ENCODE measurements at regions not wholly inside any gene's neighbourhood (a gene's known extent, or its start where the extent isn't known, plus 50 kb on each side); places are given as distances from the start of the nearest gene placed in this dataset.

DNA sequence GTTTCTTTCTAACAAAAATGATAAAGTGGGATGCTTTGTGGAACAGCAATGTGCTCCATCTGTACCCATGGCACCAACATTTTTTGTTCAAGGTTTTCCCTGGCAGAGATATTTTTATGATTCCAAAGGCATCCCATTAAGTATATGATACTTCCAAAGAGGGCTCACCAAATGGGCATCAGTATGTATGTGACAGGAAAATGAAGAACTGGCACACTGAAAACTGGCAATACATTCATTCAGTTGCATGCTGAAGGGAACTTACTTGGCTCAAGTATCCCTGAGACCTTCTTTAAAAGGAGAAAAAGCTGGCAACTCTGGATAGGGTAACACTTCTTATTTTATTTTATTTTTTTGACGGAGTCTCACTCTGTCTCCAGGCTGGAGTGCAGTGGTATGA is 249.8 kb downstream of the IL20RB start:
- no peak for TF ChIP-seq CTCF (IDR thresholded peaks at IDR 0.05)
- TF ChIP-seq POLR2A (IDR thresholded peaks at IDR 0.05): no peak
- TF ChIP-seq POLR2AphosphoS5 (IDR thresholded peaks at IDR 0.05): no peak
